HG02938 (cell line): ENCODE measurements at regions not wholly inside any gene's neighbourhood (a gene's known extent, or its start where the extent isn't known, plus 50 kb on each side); places are given as distances from the start of the nearest gene placed in this dataset.
"Not testable (repeated sequence)": the region's sequence is repeated elsewhere in the genome, so short reads cannot be mapped to it uniquely, and the experiment has no call there.

Experiments
- ATAC-seq: cut with Tn5 transposase; IDR thresholded peaks from one replicate; pipeline ENCODE4 v1.9.1; 2021; ENCODE audit warnings: mild to moderate bottlenecking, moderate library complexity; ENCODE audit not compliant: unreplicated experiment

GRCh38 chr1:65527190-65527589, 106.7 kb downstream of the LEPR start:
- no peak for ATAC-seq

- ATAC-seq: no peak
Observed at GRCh38 chr1:65527707-65528503, 107.4 kb downstream of the LEPR start.

- no peak for ATAC-seq
Observed at GRCh38 chr1:65531972-65532570, 111.6 kb downstream of the LEPR start.

DNA sequence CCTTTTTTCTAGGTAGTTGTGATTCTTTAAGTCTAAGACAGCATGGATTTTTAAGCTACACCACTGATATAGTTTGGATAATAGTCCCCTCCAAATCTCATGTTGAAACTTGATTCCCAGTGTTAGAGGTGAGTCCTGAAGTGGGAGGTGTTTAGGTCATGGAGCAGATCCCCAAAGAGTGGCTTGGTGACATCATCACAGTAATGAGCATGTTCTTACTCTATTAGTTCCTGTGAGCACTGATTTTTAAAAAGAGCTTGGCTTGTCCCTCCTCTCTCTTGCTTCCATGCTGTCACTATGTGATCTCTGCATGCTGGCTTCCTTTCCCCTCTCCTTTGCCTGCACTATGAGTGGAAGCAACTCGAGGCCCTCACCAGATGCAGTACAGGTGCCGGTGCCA, 115.5 kb downstream of the LEPR start:
- ATAC-seq: no peak

DNA sequence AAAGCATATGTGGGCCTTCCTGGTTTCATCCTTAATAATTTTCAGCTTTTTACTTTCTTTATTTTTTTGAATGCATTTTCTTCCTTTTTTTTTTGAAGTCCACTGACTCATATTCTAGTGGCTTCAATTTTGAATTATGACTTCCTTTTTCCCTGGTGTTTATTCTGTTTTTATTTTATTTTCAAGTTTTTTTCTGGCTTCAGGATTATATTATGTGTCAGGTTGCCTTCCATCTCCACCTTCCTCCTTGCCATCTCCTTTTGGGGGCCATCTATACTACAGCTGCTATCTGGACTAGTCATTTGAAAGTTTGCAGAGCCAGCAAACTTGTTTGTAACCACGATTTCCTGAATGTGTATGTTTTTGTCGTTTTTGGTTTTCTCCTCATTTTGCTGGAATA, 117.6 kb downstream of the LEPR start:
- ATAC-seq: no peak

GRCh38 chr1:65538664-65539063, 118.2 kb downstream of the LEPR start:
- ATAC-seq: no peak

DNA sequence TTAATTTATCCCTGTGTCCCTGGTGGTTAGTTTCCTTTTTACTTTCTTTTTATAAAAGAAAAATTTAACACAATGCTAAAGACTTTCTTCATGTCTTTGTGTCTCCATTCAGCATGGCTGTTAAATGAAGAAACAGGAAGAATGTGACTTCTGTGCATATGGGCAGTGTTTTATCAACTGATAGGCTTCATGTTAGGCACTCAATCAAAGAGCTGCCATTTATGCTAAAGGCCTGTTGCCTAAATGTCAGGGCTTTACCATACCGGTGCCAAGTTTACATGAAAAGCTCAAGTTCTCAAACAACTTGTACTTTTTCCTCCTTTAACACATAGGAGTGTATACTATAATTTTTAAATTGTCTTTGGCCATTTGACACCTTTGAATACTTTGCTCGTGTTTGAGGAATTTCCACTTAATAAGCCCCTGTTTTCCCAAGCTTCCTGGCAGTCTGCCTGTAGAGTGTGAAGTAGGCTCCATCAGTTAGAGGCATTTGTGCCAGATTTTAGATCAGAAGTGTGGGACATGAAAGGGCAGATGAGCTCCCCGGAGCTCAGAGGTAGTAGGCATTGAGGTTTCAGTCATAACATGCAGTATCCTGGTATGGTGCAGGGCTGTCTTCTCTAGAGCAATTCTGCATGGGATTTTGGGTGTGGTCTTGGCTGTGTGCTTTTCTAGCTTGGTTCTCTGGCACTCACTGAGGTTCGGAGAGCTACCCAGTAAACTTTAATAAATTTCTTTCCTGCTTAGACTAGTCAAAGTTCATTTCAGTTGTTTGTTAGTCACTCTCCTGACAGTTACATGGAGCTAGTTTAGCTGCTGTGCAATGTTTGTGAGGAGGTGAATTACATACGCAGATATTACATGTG, 119.0 kb downstream of the LEPR start:
- no peak for ATAC-seq

- ATAC-seq: no peak
Observed at GRCh38 chr1:65541161-65541560, 120.7 kb downstream of the LEPR start.

DNA sequence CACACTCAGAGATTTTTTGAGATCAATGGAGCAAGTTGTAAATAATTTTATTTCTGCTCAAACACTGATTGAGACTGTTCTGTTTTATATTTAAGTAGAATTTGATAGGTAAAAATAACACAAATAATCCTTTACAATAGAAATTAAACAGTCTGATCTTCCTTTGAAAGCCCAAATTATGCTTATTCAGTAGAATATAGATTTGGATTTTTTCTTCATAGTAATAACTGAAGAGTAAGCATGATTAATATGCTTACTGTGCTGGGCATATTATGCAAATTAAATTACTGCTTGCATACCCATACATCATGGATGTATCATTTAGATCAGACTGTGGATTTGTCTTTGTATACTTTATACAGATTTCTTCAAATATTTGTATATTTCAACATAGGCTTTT, 121.4 kb downstream of the LEPR start:
- no peak for ATAC-seq

DNA sequence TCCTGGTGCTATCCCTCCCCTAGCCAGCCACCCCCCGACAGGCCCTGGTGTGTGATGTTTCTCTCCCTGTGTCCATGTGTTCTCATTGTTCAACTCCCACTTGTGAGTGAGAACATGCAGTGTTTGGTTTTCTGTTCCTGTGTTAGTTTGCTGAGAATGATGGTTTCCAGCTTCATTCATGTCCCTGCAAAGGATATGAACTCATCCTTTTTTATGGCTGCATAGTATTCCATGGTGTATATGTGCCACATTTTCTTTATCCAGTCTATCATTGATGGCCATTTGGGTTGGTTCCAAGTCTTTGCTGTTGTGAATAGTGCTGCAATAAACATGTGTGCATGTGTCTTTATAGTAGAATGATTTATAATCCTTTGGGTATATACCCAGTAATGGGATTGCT, 122.1 kb downstream of the LEPR start:
- not testable (repeated sequence) for ATAC-seq

DNA sequence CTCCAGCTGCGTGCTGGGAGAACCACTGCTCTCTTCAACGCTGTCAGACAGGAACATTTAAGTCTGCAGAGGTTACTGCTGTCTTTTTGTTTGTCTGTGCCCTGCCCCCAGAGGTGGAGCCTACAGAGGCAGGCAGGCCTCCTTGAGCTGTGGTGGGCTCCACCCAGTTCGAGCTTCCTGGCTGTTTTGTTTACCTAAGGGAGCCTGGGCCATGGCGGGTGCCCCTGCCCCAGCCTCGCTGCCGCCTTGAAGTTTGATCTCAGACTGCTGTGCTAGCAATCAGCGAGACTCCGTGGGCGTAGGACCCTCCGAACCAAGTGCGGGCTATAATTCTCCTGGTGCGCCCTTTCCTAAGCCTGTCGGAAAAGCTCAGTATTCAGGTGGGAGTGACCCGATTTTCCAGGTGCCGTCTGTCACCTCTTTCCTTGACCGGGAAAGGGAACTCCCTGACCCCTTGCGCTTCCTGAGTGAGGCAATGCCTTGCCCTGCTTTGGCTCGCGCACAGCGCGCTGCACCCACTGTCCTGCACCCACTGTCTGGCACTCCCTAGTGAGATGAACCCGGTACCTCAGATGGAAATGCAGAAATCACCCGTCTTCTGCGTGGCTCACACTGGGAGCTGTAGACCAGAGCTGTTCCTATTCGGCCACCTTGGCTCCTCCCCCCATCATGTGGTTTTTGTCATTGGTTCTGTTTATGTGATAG, 130.0 kb downstream of the LEPR start:
- ATAC-seq: not testable (repeated sequence)

- ATAC-seq: not testable (repeated sequence)
Observed at GRCh38 chr1:65552484-65552883, 132.0 kb downstream of the LEPR start.

DNA sequence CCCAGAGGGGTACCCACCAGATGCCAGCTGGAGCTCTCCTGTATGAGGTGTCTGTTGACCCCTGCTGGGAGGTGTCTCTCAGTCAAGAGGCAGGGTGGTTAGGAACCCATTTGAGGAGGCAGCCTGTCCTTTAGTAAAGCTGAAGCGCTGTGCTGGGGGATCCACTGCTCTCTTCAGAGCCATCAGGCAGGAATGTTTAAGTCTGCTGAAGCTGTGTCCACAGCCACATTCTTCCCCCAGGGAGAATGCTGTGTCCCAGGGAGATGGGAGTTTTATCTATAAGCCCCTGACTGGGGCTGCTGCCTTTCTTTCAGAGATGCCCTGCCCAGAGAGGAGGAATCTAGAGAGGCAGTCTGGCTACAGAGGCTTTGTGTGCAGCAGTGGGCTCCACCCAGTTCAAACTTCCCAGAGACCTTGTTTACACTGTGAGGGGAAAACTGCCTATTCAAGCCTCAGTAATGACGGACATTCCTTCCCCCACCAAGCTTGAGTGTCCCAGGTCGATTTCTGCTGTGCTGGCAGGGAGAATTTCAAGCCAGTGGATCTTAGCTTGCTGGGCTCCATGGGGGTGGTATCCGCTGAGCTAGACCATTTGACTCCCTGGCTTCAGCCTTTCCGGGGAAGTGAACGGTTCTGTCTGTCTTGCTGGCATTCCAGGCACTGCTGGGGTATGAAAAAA, 133.8 kb downstream of the LEPR start:
- ATAC-seq: not testable (repeated sequence)

DNA sequence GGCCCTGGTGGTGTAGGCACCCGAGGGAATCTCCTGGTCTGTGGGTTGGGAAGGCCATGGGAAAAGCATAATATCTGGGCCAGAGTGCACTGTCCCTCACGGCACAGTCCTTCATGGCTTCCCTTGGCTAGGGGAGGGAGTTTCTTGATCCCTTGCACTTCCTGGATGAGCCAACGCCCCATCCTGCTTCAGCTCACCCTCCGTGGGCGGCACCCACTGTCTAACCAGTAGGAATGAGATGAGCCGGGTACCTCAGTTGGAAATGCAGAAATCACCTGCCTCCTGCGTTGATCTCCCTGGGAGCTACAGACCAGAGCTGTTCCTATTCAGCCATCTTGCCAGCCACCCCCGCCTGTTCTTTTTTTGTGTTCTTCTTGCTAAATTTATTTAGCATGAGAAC, 134.4 kb downstream of the LEPR start:
- ATAC-seq: no peak

DNA sequence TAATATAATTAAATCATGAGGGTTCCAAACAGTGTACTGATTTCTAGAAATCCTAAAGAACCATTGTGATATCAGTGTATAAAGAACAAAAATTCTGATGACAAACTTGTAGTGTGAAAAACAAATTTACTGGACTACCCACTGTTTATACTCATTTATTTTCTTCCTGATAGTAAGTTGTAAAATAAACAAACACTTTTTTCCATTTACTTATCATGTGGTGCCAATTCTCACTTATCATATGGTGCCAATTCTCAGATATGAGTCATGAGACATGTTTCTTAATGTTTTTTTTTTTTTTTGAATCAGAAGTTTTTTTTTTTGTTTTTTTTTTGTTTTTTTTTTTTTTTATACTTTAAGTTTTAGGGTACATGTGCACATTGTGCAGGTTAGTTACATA, 137.7 kb downstream of the LEPR start:
- no peak for ATAC-seq

DNA sequence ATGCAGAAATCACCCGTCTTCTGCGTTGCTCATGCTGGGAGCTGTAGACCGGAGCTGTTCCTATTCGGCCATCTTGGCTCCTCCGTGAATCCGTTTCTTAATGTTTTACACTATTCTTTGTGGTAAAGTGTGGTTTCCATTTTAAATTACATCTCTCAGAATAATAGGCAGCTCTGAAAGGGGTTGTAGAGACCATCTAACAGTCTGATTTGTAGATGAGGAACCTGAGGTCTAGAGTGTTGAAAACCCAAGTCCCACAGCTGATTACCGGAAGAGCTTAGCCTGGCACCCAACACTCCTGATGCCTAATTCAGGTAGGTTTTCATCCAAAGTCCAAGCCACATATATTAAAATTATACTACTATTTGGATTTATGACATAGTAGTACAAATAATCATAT, 144.0 kb downstream of the LEPR start:
- ATAC-seq: no peak

GRCh38 chr1:65568285-65568684, 147.8 kb downstream of the LEPR start:
- no peak for ATAC-seq

DNA sequence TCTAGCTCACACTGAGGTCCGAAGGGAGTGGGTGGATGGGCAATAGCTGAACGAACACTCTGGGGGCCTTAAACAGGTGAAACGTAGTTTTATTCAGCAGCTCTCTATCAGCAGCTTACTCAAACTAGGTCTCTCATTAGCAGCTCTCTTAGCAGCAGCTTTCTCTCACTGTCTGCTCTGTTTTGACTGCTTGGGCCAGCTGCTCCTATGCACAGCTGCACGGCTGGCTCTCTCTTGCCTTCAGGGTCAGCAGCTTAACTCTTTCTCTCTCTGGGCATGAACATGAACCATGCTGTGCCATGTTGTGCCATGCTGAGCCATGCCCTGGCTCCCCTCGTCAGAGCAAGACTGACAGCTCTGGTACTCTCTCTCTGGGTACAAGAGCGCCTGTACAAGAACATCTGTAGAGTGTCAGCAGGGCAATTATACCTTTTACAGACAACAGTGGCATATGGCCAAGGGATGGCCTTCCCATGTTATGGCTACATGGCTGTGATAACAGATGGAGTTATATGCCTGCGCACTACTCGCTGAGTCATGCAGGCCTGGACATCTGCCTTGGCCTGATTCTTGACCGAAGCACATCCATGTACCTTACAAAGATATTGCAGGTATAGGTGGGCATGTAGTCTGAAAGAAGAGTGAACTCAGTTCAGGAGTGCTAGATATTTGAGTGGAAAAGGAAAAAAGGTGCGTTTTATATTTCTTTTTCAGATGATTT, 152.4 kb downstream of the LEPR start:
- no peak for ATAC-seq

DNA sequence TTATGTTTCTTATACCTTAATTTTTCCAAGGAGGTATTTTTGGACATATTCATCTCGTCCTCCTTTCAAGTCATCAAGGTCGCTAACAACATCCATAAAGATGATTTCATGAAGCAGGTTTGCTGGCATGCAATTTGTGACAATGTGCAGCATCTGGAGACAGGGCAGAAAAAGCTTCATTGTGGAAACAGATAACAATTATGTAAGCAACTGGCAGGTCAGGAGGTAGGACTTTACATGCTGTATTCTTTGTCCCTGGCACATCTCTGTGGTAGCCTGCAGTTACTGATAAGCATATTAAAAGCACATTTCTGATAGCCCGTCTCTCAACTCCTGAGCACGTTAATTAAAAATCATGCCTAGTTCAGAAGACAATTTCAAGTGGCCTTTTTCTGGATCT, 156.8 kb downstream of the LEPR start:
- no peak for ATAC-seq

DNA sequence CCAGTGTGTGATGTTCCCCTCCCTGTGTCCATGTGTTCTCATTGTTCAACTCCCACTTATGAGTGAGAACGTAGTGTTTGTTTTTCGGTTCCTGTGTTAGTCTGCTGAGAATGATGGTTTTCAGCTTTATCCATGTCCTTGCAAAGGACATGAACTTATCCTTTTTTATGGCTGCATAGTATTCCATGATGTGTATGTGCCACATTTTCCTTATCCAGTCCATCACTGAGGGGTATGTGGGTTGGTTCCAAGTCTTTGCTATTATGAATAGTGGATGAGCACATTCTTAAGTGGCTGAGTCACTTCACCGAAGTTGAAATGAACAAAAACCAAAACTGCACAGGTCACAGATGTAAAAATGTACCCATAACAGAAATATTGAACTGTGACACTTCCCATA, 157.5 kb downstream of the LEPR start:
- ATAC-seq: not testable (repeated sequence)
